ENCODE measurements at regions not wholly inside any gene's neighbourhood (a gene's known extent, or its start where the extent isn't known, plus 50 kb on each side); places are given as distances from the start of the nearest gene placed in this dataset.

DNA sequence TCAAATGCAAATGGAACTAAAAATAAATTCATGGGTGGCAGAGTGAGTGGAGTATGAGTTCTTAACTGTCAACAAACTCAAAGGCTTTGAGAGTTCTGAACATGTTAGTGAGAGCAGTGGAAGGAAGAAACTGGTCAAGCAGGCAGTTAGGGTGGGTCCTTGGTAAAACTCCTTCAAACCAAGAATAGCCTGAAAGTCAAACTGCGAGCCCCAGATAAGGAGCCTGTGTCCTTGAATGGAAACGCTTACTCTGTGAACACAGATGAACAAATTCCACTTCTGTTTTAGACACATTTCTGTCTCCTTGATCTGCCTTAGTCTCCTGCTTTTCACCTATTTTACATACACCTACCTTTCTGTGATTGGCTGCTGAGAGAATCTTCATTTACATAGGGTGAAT, 129.4 kb upstream of the PCDH18 start:
- no peak for DNase-seq

DNA sequence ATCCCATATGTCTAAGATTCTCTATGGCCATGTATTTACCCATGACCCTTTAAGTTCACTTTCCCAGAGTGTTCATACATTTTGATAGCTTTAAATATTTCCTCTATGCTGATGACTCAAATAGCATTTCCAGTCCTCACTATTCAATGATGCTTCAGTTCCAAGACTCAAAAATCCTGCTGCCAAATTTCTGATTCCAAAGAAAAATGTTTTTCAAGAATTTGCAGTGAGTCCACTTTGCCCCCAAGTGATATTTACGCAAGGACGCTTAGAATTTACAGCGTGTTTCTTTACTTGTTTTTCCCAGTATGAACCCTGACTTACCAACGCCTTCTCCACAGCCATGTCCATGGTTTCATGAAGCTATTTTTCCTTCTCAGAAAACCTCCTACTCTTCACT, 127.9 kb upstream of the PCDH18 start:
- no peak for DNase-seq

- DNase-seq: no peak
Observed at GRCh38 chr4:137659431-137659830, 127.1 kb upstream of the PCDH18 start.

- no peak for DNase-seq
Observed at GRCh38 chr4:137656661-137657060, 124.4 kb upstream of the PCDH18 start.

DNA sequence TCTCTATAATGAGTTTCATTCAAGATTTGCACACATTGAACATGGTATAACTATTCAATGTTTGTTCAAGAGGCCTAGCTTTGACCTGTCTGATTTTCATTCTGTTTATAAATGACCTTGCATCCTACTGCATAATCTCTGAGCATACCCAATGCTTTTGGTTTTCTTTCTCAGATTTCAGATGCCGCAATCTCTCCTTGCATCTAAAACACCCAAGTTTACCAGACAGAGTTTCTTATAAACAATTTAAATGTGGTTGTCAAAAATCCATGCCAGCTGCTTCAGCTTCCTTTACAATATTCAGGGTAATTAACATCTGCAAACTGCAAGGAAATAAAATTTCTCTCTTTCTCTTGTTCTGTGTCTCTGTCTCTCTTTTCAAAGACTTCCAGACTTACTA, 123.0 kb upstream of the PCDH18 start:
- DNase-seq: no peak

DNA sequence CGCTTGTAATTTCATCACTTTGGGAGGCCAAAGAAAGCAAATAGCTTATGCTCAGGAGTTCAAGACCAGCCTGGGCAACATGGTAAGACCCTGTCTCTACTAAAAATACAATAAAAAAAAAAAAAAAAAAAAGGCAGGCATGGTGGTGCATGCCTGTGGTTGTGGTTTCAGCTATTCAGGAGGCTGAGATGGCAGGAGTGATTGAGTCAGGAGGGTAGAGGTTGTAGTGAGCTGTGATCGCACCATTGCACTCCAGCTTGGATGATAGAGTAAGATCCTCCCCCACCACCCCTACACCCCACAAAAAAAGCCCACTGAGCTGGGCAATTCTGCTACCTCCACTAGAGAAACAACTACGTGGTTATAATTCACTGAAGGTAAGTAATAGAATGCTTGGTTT, 118.8 kb upstream of the PCDH18 start:
- no peak for DNase-seq

DNA sequence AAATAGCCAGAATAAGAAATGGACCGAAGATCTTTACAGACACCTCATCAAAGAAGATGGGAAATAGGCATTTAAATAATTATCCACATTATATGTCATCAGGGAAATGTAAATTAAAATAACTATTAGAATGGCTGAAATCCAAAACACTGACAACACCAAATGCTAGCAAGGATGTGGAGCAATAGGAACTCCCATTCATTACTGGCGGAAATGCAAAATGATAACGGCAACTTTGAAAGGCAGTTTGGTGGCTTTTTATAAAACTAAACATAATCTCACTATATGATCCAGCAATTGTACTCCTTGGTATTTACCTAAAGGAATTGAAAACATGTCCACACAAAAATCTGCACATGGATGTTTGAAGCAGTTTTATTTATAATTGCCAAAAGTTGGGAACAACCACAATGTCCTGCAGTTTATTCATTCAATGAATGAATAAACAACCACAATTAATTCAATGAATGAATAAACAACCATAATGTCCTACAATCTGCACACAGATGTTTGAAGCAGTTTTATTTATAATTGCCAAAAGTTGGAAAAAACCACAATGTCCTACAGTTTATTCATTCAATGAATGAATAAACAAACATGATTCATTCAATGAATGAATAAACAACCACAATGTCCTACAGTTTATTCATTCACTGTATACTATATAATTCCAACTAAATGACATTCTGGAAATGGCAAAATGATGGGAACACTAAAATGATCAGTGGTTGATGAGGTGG, 117.6 kb upstream of the PCDH18 start:
- no peak for DNase-seq

- DNase-seq: no peak
Observed at GRCh38 chr4:137648531-137648930, 116.2 kb upstream of the PCDH18 start.

GRCh38 chr4:137647375-137647774, 115.1 kb upstream of the PCDH18 start:
- DNase-seq: no peak

- DNase-seq: no peak
Observed at GRCh38 chr4:137644201-137644600, 111.9 kb upstream of the PCDH18 start.

DNA sequence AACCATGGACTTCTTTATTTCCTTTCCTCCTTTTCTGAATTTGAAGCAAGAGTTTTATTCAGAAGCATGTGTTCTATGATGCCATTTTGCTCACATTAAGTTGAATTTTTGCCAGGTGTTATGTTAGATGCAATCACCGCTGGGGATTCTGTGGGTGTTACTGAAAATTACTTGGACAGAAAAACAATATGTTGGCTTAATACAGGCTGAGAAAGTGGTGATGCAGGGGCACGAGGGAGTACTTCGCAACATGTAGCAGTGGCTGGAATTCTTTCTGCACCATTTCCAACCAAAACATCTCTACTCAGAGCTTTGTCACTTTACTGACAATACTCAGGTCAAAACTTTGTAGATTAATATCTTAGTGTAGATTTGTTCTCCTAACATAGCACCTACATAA, 109.2 kb upstream of the PCDH18 start:
- no peak for DNase-seq

DNA sequence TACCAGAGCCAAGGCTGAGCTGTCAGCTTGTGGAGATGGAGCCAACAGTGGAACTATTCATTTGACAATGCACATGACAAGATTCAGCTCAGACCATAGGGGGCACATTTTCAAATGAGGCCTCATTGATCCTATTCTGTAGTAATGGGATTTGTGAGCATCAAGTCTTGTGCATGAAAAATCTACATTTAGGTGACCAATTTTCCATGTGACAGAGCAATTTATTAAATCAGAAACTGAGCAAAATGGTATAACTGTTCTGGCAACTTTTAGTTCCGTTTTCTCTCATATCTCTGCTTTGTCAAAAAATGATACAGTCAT, 108.5 kb upstream of the PCDH18 start:
- DNase-seq: no peak

DNA sequence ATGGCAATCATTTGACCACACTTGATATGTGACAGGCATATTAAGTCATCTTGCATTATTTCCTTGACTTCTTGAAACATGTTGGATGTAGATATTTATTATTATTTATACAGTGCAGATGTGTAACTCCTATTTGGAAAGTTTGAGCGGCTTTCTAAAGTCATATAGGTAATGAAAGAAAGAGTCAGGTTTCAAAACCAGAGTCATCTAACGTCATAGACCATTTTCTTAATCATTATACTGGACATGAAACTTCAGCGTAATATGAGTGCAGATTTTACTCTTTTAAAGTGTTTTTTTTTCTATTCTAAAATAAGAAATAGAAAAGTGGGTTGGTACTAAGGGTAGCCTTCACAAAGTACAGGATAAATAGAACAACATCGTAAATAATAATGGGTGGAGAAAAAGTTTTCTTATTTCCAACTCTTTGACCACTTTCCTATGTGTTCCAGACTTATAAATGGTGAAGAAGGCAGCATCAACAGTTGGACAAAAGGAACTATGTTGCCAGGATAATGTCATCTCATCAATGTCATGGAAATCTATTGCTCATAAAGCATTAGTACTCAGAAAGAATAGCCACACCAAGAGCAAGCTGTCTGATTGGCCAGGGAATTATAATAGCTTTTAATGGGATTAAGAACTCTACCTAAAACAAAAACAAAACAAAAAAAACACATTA, 108.0 kb upstream of the PCDH18 start:
- DNase-seq: no peak

DNA sequence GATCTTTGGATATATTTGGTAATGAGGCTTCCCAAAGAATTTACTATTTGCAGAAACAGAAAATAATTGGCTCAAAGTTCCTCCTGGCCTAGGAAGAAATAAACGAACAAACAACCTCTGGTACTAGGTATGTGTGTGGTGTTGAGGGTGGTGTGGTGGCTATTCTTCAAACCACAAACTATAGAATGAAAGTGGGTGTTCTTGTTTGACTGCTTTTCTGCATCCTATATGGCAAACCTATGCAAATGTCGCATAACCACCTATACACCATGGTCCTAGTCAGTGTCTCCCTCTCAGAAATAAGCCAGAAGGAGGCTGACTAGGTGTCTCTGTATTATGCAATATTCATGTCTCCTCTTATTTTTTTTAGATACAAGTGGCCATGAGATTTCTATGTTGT, 106.6 kb upstream of the PCDH18 start:
- no peak for DNase-seq

DNA sequence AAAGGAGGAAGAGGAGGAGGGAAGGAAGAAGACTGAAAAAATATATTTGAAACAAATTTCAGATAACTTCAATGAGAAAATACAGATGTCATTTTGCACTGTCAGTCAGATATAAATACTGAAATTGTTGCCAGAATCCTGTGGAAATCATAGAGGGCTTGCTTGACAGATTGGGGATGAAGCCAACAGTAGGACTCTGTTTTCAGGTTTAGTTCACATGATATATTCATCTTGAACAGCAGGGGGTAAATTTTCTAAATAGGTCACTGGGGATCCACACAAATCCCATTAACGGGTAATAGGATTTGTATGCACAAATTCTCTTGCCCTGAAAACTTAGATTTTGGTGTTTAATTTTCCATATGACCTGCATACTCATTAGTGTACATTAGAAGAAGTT, 103.3 kb upstream of the PCDH18 start:
- no peak for DNase-seq

- no peak for DNase-seq
Observed at GRCh38 chr4:137635108-137635507, 102.8 kb upstream of the PCDH18 start.

DNA sequence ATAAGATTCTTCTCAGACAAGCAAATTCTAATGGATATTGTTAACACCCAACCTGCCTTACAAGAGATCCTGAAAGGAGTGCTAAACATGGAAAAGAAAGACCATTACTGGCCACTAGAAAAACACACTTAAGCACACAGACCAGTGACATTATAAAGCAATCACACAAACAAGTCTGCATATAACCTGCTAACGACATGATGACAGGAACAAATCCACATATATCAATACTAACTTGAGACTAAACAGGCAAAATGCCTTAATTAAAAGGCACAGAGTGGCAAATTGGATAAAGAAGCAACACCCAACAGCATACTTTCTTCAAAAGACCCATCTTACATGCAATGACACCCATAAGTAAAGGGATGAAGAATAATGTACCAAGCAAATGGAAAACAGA, 100.5 kb upstream of the PCDH18 start:
- DNase-seq: no peak

DNA sequence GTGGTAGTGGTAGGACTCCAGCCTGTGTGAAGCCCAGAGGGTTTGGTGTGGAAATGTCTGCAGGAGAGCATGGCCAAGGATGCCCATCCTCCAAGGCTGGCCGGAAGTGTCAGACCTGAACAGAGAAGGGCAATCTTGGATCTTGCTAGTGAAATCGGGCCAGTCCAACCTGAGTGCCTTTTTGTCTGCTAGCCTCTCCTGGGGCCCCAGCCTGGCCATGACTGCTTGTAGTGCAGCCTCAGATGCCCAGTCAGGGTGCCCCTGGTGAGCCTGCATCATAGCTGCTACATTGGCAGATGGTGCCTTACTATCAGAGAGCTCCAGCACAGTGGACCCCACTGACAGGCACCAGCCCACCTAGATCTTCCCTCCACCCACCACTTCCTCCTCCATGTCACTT, 99.3 kb upstream of the PCDH18 start:
- no peak for DNase-seq

GRCh38 chr4:137630252-137630651, 98.0 kb upstream of the PCDH18 start:
- no peak for DNase-seq

- no peak for DNase-seq
Observed at GRCh38 chr4:137627739-137628460, 95.6 kb upstream of the PCDH18 start.

DNA sequence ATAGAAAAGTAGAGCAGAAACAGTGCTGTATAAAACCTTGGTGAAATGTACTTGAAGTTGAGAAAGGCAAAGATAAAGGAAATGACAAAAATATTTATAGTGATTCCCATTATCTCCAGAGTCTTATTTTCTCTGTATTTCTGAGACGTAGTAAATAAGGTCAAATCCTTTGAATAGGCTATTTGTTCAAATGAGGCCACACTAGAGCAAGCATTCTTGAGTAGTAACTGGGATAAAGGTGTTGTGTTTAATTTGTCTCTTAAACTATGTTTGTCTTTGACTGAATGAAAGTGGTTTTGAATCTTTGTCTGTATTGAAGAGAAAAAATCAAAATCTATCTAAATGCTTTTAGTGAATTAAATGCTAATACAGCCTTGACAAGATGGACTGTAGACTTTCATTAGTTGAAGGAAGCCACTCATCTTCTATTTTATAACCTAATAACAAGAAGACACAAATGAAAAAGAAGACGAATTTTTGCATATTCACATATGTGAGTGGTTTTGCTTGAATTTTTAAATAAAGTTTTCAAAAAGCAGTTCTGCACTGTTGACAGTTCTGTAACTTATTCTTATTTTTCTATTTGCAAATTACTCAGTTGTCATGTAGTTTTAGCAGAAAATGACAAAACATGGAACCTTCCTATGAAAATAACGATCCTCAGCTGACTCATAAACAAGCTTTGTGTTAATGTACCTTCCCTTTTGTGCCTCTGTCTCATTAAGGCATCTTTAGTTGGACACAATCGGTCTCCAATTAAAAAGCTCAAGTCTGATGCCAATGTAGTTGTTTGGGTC, 94.8 kb upstream of the PCDH18 start:
- DNase-seq: no peak

DNA sequence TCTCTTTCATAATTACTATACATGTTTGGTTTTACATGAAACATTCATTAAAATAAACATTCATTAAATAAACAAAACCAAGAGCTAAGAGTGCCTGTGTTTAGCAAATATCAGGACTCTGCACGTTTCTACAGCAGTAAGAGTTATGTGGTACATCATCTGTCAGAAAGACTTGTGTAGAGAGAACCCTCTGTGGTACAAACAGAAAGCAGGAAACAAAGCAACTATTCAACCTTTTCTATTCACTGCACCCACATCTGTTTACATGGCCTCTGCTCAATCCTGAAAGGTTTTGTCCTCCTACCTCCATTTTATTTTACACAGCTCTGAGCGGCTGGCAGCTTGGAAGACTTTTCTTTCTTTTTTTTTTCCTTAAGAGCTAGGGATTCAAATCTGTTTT, 90.7 kb upstream of the PCDH18 start:
- DNase-seq: no peak

DNA sequence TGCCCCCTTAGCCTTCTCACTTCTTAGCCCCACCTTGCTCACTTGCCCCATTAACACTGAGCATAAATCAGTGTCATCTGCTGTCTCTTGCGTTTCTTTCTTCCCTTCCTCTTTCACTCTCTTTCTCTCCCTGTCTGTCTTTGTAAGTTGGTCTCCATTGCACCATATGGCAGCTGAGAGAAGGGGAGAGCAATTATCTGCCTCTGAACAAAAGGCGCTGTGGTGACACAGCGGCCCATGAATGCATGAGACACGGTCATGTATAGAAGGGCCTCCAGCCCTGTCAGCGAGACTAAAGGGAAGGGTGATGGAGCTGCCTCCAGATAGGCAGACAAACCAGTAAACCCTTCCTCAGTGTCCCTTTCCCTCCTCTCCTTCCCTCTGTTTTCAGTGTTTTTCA, 88.8 kb upstream of the PCDH18 start:
- DNase-seq: no peak

- no peak for DNase-seq
Observed at GRCh38 chr4:137614491-137614890, 82.2 kb upstream of the PCDH18 start.

Data from NCI-H1417 treated with DMSO at 0.1 percent for 48 hours (cell line).